H9 (cell line): ENCODE measurements at regions not wholly inside any gene's neighbourhood (a gene's known extent, or its start where the extent isn't known, plus 50 kb on each side); places are given as distances from the start of the nearest gene placed in this dataset.

Source experiments
- DNase-seq: peaks from one replicate; pipeline ENCODE4 v3.0.0-alpha.2; 2017
- H2AFZ ChIP-seq: one replicate; pipeline ENCODE4 v1.6.1; 2013; ENCODE audit warnings: mild to moderate bottlenecking, low read length, control low read depth, moderate library complexity
- H2AK5ac ChIP-seq: 2 replicates; pipeline ENCODE4 v1.6.1; 2013; ENCODE audit warnings: low read length, control low read depth, mixed read lengths; ENCODE audit not compliant: insufficient read length
- H2BK120ac ChIP-seq: one replicate; pipeline ENCODE4 v1.6.1; 2013; ENCODE audit warnings: low read depth, mild to moderate bottlenecking, low read length, control low read depth, inconsistent platforms; ENCODE audit not compliant: poor library complexity, severe bottlenecking
- H2BK12ac ChIP-seq: 2 replicates; pipeline ENCODE4 v1.6.1; 2013; ENCODE audit warnings: low read length, control low read depth, mixed read lengths, low read depth; ENCODE audit not compliant: insufficient read length
- H2BK15ac ChIP-seq: 2 replicates; pipeline ENCODE4 v1.6.1; 2013; ENCODE audit warnings: low read depth, low read length, control low read depth
- H2BK20ac ChIP-seq: one replicate; pipeline ENCODE4 v1.6.1; 2013; ENCODE audit warnings: low read depth, mild to moderate bottlenecking, low read length, control low read depth, inconsistent platforms; ENCODE audit not compliant: poor library complexity, severe bottlenecking
- H2BK5ac ChIP-seq: 2 replicates; pipeline ENCODE4 v1.6.1; 2013; ENCODE audit warnings: low read length, control low read depth, mixed read lengths; ENCODE audit not compliant: insufficient read length
- H3K14ac ChIP-seq: 2 replicates; pipeline ENCODE4 v1.6.1; 2013; ENCODE audit warnings: low read length, control low read depth; ENCODE audit not compliant: insufficient read depth
- H3K18ac ChIP-seq: 2 replicates; pipeline ENCODE4 v1.6.1; 2013; ENCODE audit warnings: low read depth, mild to moderate bottlenecking, mixed read lengths, low read length, control low read depth; ENCODE audit not compliant: insufficient read length
- H3K23ac ChIP-seq: 2 replicates; pipeline ENCODE4 v1.6.1; 2013; ENCODE audit warnings: low read length, control low read depth, mixed read lengths, low read depth; ENCODE audit not compliant: insufficient read length
- H3K23me2 ChIP-seq: 2 replicates; pipeline ENCODE4 v1.6.1; 2013; ENCODE audit warnings: low read depth, mild to moderate bottlenecking, mixed read lengths, low read length, control low read depth; ENCODE audit not compliant: insufficient read length, poor library complexity, severe bottlenecking
- H3K27ac ChIP-seq: 2 replicates; pipeline ENCODE4 v1.5.1; 2013; ENCODE audit warnings: low read length, control low read depth, mixed read lengths, low read depth; ENCODE audit not compliant: insufficient read length
- H3K27me3 ChIP-seq: 2 replicates; pipeline ENCODE4 v1.6.1; 2013; ENCODE audit warnings: low read length, control low read depth, inconsistent platforms; ENCODE audit not compliant: insufficient read depth
- H3K4ac ChIP-seq: 2 replicates; pipeline ENCODE4 v1.6.1; 2013; ENCODE audit warnings: low read depth, mild to moderate bottlenecking, control low read depth, inconsistent platforms, low read length, moderate library complexity
- H3K4me1 ChIP-seq: 2 replicates; pipeline ENCODE4 v1.6.1; 2013; ENCODE audit warnings: low read length, control low read depth, inconsistent platforms; ENCODE audit not compliant: insufficient read depth
- H3K4me2 ChIP-seq: 2 replicates; pipeline ENCODE4 v1.6.1; 2013; ENCODE audit warnings: low read length, control low read depth, mixed read lengths; ENCODE audit not compliant: insufficient read length, insufficient read depth
- H3K56ac ChIP-seq: 2 replicates; pipeline ENCODE4 v1.6.1; 2013; ENCODE audit warnings: low read depth, mild to moderate bottlenecking, mixed read lengths, low read length, control low read depth; ENCODE audit not compliant: insufficient read length
- H3K79me1 ChIP-seq: 2 replicates; pipeline ENCODE4 v1.6.1; 2013; ENCODE audit warnings: low read depth, mild to moderate bottlenecking, moderate library complexity, low read length, control low read depth, inconsistent platforms; ENCODE audit not compliant: insufficient read depth, poor library complexity, severe bottlenecking
- H3K79me2 ChIP-seq: 2 replicates; pipeline ENCODE4 v1.6.1; 2013; ENCODE audit warnings: low read length, control low read depth, inconsistent platforms; ENCODE audit not compliant: insufficient read depth
- H3K9ac ChIP-seq: 2 replicates; pipeline ENCODE4 v1.6.1; 2013; ENCODE audit warnings: low read length, control low read depth, mixed read lengths; ENCODE audit not compliant: insufficient read length; ENCODE audit errors: extremely low read depth
- H3K9me3 ChIP-seq: one replicate; pipeline ENCODE4 v1.6.1; 2013; ENCODE audit warnings: low read depth, low read length, inconsistent platforms; ENCODE audit not compliant: control insufficient read depth
- H3T11ph ChIP-seq: one replicate; pipeline ENCODE4 v1.6.1; 2013; ENCODE audit warnings: mild to moderate bottlenecking, low read length, control low read depth, inconsistent platforms
- H4K20me1 ChIP-seq: one replicate; pipeline ENCODE4 v1.6.1; 2013; ENCODE audit not compliant: control insufficient read depth, insufficient read length, insufficient read depth
- H4K5ac ChIP-seq: 2 replicates; pipeline ENCODE4 v1.6.1; 2013; ENCODE audit warnings: low read depth, mild to moderate bottlenecking, mixed read lengths, low read length, control low read depth; ENCODE audit not compliant: insufficient read length
- H4K8ac ChIP-seq: replicated peaks from 2 replicates; pipeline ENCODE4 v1.6.1; 2013; ENCODE audit warnings: low read length, control low read depth, mixed read lengths, low read depth; ENCODE audit not compliant: insufficient read length
- H4K91ac ChIP-seq: 2 replicates; pipeline ENCODE4 v1.6.1; 2013; ENCODE audit warnings: low read depth, mild to moderate bottlenecking, moderate library complexity, mixed read lengths, low read length, control low read depth; ENCODE audit not compliant: insufficient read length
- H3K27ac Mint-ChIP-seq, 3 experiments: 2 replicates in 2 of 3; 3 replicates in 1 of 3; pipeline ENCODE4 v1.8.0; 2020 to 2021; ENCODE audit warnings: mixed read lengths in 3 of 3, mild to moderate bottlenecking in 1 of 3, moderate library complexity in 1 of 3
- H3K27me3 Mint-ChIP-seq: 2 replicates; pipeline ENCODE4 v1.8.0; 2021; ENCODE audit warnings: low read depth, mild to moderate bottlenecking, moderate library complexity, mixed read lengths
- H3K36me3 Mint-ChIP-seq, 3 experiments: 2 replicates in 2 of 3; 3 replicates in 1 of 3; pipeline ENCODE4 v1.8.0; 2020 to 2021; ENCODE audit warnings: low read depth in 3 of 3, mixed read lengths in 3 of 3; ENCODE audit not compliant: insufficient read depth in 1 of 3
- H3K4me1 Mint-ChIP-seq, 2 experiments: 2 replicates each; pipeline ENCODE4 v1.8.0; 2020; ENCODE audit warnings: mixed read lengths in 2 of 2
- H3K4me3 Mint-ChIP-seq, 2 experiments: 2 replicates in 1 of 2; 3 replicates in 1 of 2; pipeline ENCODE4 v1.8.0; 2020 to 2021; ENCODE audit warnings: mild to moderate bottlenecking in 2 of 2, mixed read lengths in 2 of 2, moderate library complexity in 1 of 2
- H3K9me3 Mint-ChIP-seq, 2 experiments: 2 replicates in 1 of 2; 3 replicates in 1 of 2; pipeline ENCODE4 v1.8.0; 2020; ENCODE audit warnings: mild to moderate bottlenecking in 2 of 2, mixed read lengths in 2 of 2, moderate library complexity in 1 of 2
- CTCF ChIP-seq: fragments of 200-600 bp; sonication (generic); conservative IDR thresholded peaks from 3 replicates; pipeline ENCODE4 v1.8.0; 2021; ENCODE audit warnings: antibody characterized with exemption, mild to moderate bottlenecking
- WGBS: extraction: QIAGEN DNeasy Blood & Tissue Kit; methylation state at CpG from one replicate; pipeline ENCODE4 v1.1.7; 2013; ENCODE audit warnings: missing lambda C conversion rate, low lambda C conversion rate, mixed read lengths; ENCODE audit not compliant: insufficient read length; ENCODE audit errors: extremely low coverage; 5-methylcytosine and 5-hydroxymethylcytosine counted together

- peaks cover 7 to 10% of the 10 kb centered on the region in 2 experiments for H3K4me1 Mint-ChIP-seq
- Histone ChIP-seq H3K9me3 (no peaks in the 10 kb centered on the region), H3K4me2 (no peak overlapping the region), H3K23ac (no peak overlapping the region), H4K20me1 (no peaks in the 10 kb centered on the region), H4K5ac (no peak overlapping the region), H3T11ph (no peak overlapping the region), H3K14ac (no peak overlapping the region), H2BK12ac (no peak overlapping the region), H3K27me3 (no peaks in the 10 kb centered on the region), H3K4ac (no peak overlapping the region), H4K8ac (no peak overlapping the region), H3K79me1 (no peaks in the 10 kb centered on the region), H2BK15ac (no peak overlapping the region), H2AK5ac (no peak overlapping the region), H2BK5ac (no peak overlapping the region), H3K27ac (no peak overlapping the region), H2BK20ac (no peak overlapping the region), H4K91ac (no peak overlapping the region), H2BK120ac (no peak overlapping the region), H3K23me2 (no peaks in the 10 kb centered on the region), H2AFZ (no peak overlapping the region), H3K18ac (no peak overlapping the region), H3K56ac (no peak overlapping the region), H3K4me1 (no peaks in the 10 kb centered on the region; the same call in none of the 2 replicates), H3K79me2 (no peaks in the 10 kb centered on the region), H3K9ac (no peak overlapping the region)
- TF ChIP-seq CTCF, result no peak
- DNase-seq, result no peak
- H3K27ac Mint-ChIP-seq, result no peak overlapping the region
- no peak overlapping the region for H3K4me3 Mint-ChIP-seq
- peaks cover 3 to 9% of the 10 kb centered on the region in 2 experiments; a peak in 2 of 5 replicates for H3K9me3 Mint-ChIP-seq
- no peaks in the 10 kb centered on the region; the same call in 1 of the 2 replicates for H3K27me3 Mint-ChIP-seq
- H3K36me3 Mint-ChIP-seq, result no peaks in the 10 kb centered on the region; a peak in 2 of 7 replicates
- no CpG with 5 or more reads among the region's 10 CpGs for WGBS
Observed at GRCh38 chr16:7804635-7805195, 472.1 kb downstream of the RBFOX1 start.
